Aorta (tissue), 5 donors: ENCODE measurements at regions not wholly inside any gene's neighbourhood (a gene's known extent, or its start where the extent isn't known, plus 50 kb on each side); places are given as distances from the start of the nearest gene placed in this dataset.

Source experiments
- ATAC-seq: fragments of 200-7000 bp; cut with Tn5 transposase; one replicate; pipeline ENCODE4 v1.9.1; 2022; ENCODE audit warnings: moderate library complexity; ENCODE audit not compliant: low FRiP score
- DNase-seq, 2 donors: peaks; one replicate each; pipeline ENCODE4 v3.0.0-alpha.2; 2020
- H3K27ac ChIP-seq, 2 donors: one replicate each; pipeline ENCODE4 v1.5.1; 2013; ENCODE audit warnings: low read length in 2 of 2, mild to moderate bottlenecking in 2 of 2, moderate library complexity in 2 of 2, control low read depth in 1 of 2, inconsistent platforms in 1 of 2, low read depth in 1 of 2
- H3K27me3 ChIP-seq, 2 donors: one replicate each; pipeline ENCODE4 v1.6.1; 2013; ENCODE audit warnings: control low read depth in 1 of 2, low read length in 1 of 2, mild to moderate bottlenecking in 1 of 2, moderate library complexity in 1 of 2; ENCODE audit not compliant: insufficient read depth in 2 of 2, control insufficient read depth in 1 of 2
- H3K36me3 ChIP-seq, 2 donors: one replicate each; pipeline ENCODE4 v1.6.1; 2013; ENCODE audit warnings: control low read depth in 1 of 2, low read length in 1 of 2, mild to moderate bottlenecking in 1 of 2; ENCODE audit not compliant: insufficient read depth in 2 of 2, control insufficient read depth in 1 of 2
- H3K4me1 ChIP-seq, 2 donors: one replicate each; pipeline ENCODE4 v1.6.1; 2013; ENCODE audit warnings: low read length in 2 of 2, control low read depth in 1 of 2, mild to moderate bottlenecking in 1 of 2, moderate library complexity in 1 of 2; ENCODE audit not compliant: insufficient read depth in 2 of 2, control insufficient read depth in 1 of 2
- H3K4me3 ChIP-seq, 2 donors: one replicate each; pipeline ENCODE4 v1.5.1; 2013; ENCODE audit warnings: low read length in 2 of 2, control low read depth in 1 of 2, mild to moderate bottlenecking in 1 of 2
- H3K9me3 ChIP-seq: one replicate; pipeline ENCODE4 v1.6.1; 2013; ENCODE audit warnings: mild to moderate bottlenecking, low read length; ENCODE audit not compliant: control insufficient read depth
- WGBS, 2 donors: extraction: QIAGEN DNeasy Blood & Tissue Kit; methylation state at CpG; one replicate each; pipeline ENCODE4 v1.1.7; 2013; 5-methylcytosine and 5-hydroxymethylcytosine counted together
- intact Hi-C, 2 donors: fragments of 100-400 bp; cut with DNase I; formaldehyde crosslinking; loops; one replicate each; pipeline versions ENCODE4 v1.14.2 to v1.15.0; 2022
- donor health status: healthy with polysubstance abuse.
- donor health status: Bipolar disorder and iron deficiency.
- donor health status: DM: no; HTN: no; CAD: no.
- donor health status: DM: no; HTN: no; CAD: no.
- donor health status: DM: yes; HTN: yes; CAD: no.

DNA sequence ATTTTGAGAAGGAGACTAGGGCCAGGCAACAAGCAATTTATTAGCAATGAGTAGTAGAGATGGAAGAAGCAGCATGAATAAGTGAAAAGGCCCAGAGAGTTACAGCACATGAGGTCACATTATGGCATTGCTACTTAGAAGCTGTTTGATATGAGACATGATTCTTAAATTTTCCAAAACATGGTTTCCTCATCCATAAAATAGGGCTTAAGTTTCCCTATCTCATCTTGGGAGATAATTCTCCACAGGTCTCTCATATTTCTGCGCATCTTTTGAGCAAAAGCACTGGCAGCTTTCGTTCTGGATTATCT is 656.1 kb downstream of the EPHA7 start:
- no peak overlapping the region for H3K27ac ChIP-seq
- DNase-seq (no peak), ATAC-seq (no peak)
- H3K4me3 ChIP-seq = no peak overlapping the region
- H3K27me3 ChIP-seq = no peaks in the 10 kb centered on the region
- WGBS, 2 donors = 80 to 83% methylated on average over 2 of the region's 2 CpGs
- intact Hi-C loops = no loop called here
- no peaks in the 10 kb centered on the region for H3K36me3 ChIP-seq
- no peaks in the 10 kb centered on the region for H3K9me3 ChIP-seq
- no peaks in the 10 kb centered on the region for H3K4me1 ChIP-seq

DNA sequence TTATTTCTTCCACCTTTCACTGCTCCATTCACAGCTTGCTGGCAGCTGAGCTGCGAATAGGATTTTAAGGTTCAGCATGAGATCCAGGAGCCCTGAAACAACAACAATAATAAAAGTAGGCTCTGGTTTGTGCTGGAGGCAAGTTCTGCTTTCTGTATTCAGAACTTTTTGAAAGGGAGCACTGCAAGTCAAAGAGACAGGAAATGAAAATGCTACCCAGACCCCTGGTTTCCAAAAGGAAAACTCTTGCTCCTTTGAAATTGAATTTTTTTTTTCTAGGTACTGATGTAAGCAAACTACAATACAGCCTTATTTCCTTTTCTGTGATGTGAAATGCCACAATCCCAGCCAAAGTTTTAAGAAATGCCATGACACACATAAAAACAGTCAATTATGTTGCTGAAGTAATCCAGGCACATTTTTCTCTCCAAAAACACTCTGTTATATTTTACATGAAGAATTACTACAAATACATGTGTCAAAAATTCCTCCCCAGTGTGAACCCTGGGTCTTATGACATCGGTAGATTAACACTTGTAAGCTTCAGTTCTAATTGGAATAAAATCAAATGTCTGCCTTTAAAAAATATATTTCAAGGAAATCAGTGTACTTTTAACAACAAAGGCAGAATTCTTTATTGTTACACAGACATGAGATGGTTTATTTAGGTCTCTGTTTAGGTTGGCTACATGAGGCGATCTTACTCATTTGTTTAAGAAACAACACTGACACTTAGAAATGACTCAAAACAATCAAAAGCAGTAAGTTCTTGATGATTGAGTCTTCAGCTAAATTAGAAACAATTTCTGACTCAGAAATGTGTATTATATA is 656.7 kb downstream of the EPHA7 start:
- 13 to 18% methylated on average over 3 of the region's 3 CpGs for WGBS, 2 donors
- Histone ChIP-seq H3K9me3 (no peaks in the 10 kb centered on the region), H3K36me3 (no peaks in the 10 kb centered on the region), H3K4me1 (no peaks in the 10 kb centered on the region), H3K4me3 (no peak overlapping the region), H3K27me3 (no peaks in the 10 kb centered on the region), H3K27ac (no peak overlapping the region)
- DNase-seq (no peak), ATAC-seq (no peak)
- intact Hi-C loops = no loop called here

DNA sequence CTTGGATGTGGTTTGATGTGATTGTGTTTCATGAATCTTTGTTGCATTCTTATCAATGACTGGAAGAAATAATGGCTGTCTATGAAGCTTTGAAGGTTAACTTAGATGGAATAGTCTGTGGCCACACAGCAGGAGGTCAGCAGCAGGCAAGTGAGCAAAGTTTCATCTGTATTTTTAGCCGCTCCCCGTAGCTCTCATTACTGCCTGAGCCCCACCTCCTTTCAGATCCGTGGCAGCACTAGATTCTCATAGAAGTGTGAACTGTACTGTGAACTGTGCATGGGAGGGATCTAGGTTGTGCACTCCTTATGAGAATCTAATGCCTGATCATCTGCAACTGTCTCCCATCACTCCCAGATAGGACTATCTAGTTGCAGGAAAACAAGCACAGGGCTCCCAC is 660.2 kb downstream of the EPHA7 start:
- H3K4me3 ChIP-seq = no peak overlapping the region
- no peaks in the 10 kb centered on the region for H3K27me3 ChIP-seq
- no peaks in the 10 kb centered on the region for H3K36me3 ChIP-seq
- intact Hi-C loops = no loop called here
- 59 to 61% methylated on average over 3 of the region's 3 CpGs for WGBS, 2 donors
- H3K27ac ChIP-seq = no peak overlapping the region
- peaks cover 3% of the 10 kb centered on the region for H3K9me3 ChIP-seq
- ATAC-seq (no peak), DNase-seq (no peak)
- H3K4me1 ChIP-seq = no peaks in the 10 kb centered on the region

DNA sequence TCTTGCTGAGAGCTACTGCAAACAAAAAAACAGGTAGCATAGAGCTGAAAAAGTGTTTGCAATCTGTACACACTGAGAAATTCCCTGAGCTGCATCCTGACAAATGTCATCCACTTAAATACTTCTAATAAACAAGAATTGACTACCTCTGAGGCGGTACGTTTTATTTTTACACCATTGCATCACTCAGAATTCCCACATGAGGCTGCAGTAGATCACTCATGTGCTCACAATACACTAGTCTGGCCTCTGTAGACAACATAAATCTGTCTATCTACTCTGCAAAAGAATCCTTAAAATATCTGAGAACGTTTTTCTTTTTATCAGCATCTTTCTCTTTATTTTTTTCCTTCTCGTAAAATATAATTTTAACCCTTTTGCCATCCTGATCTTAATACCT is 661.4 kb downstream of the EPHA7 start:
- intact Hi-C loops = no loop called here
- Histone ChIP-seq H3K4me1 (no peaks in the 10 kb centered on the region), H3K4me3 (no peak overlapping the region), H3K9me3 (peaks cover 12% of the 10 kb centered on the region), H3K27ac (no peak overlapping the region), H3K27me3 (no peaks in the 10 kb centered on the region), H3K36me3 (no peaks in the 10 kb centered on the region)
- 23 to 32% methylated on average over 4 of the region's 4 CpGs for WGBS, 2 donors
- ATAC-seq (no peak), DNase-seq (no peak)

DNA sequence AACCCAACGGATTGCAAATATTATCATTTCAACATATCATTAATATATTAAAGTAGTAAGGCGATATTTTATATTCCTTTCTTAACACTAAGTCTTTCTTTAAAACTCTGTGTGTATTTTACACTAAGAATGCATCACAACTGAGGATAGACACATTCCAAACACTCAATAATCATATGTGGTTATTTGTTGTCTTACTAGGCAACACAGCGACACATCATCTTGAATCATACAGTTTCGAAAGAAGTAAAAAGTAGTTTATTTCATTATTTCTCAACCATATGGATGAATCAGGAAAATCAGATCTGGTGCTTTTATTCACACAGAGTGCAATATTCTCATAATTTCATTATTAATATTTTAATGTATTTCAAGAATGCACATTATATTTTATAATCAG is 662.4 kb downstream of the EPHA7 start:
- intact Hi-C loops = no loop called here
- Histone ChIP-seq H3K4me1 (no peaks in the 10 kb centered on the region), H3K27ac (no peak overlapping the region), H3K36me3 (no peaks in the 10 kb centered on the region), H3K9me3 (peaks cover 13% of the 10 kb centered on the region), H3K4me3 (no peak overlapping the region), H3K27me3 (no peaks in the 10 kb centered on the region)
- 85 to 88% methylated on average over 4 of the region's 4 CpGs for WGBS, 2 donors
- ATAC-seq = no peak
- no peak for DNase-seq

DNA sequence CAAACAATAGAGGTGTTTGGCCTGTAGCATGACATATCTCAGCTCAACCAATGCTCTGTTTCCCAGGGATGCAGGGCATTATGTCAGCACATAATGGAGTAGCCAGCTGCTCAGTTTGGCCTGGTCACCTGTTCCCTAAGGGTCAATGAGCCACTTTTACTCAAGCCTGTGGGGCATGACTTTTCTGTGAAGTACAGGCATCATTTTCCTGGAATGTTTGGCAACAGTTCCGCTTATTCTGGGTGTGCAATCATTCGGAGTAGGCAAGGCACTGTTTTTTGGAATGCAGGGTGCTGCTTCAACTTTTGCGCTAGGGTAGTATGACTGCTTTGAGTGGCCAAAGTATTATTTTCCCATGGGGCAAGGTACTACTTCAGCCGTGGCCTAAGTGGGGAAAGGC is 665.4 kb downstream of the EPHA7 start:
- ATAC-seq = no peak

DNA sequence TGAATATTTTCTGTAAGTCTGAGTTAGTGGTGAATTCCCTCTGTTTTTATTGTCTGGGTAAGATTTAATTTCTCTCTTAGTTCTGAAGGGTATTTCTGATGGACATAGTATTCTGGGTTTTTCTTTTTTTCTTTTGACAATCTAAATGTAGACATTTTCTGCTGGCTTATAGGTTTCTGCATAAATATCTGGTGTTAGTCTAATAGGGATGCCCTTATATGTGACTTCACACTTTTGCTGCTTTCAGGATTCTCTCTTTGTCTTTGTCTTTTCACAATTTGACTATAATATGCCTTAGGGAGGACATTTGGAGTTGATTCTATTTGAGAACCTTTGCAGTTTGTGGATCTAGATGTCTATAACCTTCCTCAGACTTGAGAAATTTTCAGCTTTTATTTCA is 667.2 kb downstream of the EPHA7 start:
- intact Hi-C loops = no loop called here
- no peaks in the 10 kb centered on the region for H3K27me3 ChIP-seq
- DNase-seq (no peak), ATAC-seq (no peak)
- no peak overlapping the region for H3K27ac ChIP-seq
- H3K36me3 ChIP-seq = no peaks in the 10 kb centered on the region
- H3K9me3 ChIP-seq = peaks cover 13% of the 10 kb centered on the region
- H3K4me3 ChIP-seq = no peak overlapping the region
- no peaks in the 10 kb centered on the region for H3K4me1 ChIP-seq

More for the DNA sequence above, 665.4 kb downstream of the EPHA7 start:
- H3K4me1 ChIP-seq = no peaks in the 10 kb centered on the region
- H3K4me3 ChIP-seq = no peak overlapping the region
- H3K36me3 ChIP-seq = no peaks in the 10 kb centered on the region
- WGBS, 2 donors = 57 to 67% methylated on average over 4 of the region's 4 CpGs
- DNase-seq = no peak
- H3K27me3 ChIP-seq = no peaks in the 10 kb centered on the region
- H3K27ac ChIP-seq = no peak overlapping the region
- H3K9me3 ChIP-seq = peaks cover 13% of the 10 kb centered on the region
- intact Hi-C loops = no loop called here

DNA sequence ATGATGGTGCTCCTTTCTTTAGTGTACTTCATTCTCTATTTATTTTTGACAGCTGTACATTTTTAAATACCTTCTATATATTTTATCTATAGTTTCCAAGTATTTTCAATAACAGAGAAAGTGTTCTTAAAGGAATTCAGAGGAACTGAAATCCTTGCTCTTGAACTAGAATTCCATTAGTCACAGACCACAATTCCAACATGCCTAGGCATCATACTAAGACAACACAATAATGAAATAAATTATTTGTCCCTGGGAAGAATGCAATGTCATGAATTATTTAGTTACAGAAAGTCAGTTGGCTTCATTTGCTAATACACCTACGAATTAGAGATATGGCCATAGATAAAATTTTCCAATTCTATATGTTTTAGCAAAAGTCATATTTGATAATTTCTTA is 671.2 kb downstream of the EPHA7 start:
- no peak for ATAC-seq
- Histone ChIP-seq H3K4me1 (no peaks in the 10 kb centered on the region), H3K9me3 (peaks cover 3% of the 10 kb centered on the region), H3K27me3 (no peaks in the 10 kb centered on the region), H3K36me3 (no peaks in the 10 kb centered on the region), H3K4me3 (no peak overlapping the region), H3K27ac (no peak overlapping the region)
- DNase-seq = no peak
- intact Hi-C loops = no loop called here
- WGBS, 2 donors = 70 to 72% methylated on average over 1 of the region's 1 CpG

DNA sequence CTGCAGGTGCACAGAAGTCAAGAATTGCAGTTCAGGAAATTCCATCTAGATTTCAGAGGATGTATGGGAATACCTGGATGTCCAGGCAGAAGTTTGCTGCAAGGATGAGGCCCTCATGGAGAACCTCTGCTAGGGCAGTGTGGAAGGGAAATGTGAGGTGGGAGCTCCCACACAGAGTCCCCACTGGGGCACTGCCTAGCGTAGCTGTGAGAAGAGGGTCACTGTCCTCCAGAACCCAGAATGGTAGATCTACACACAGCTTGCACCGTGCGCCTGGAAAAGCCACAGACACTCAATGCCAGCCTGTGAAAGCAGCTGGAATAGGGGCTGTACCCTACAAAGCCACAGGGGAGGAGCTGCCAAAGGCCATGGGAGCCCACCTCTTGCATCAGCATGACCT is 681.4 kb downstream of the EPHA7 start:
- Histone ChIP-seq H3K4me3 (no peak overlapping the region), H3K27me3 (no peaks in the 10 kb centered on the region), H3K9me3 (no peaks in the 10 kb centered on the region), H3K36me3 (no peaks in the 10 kb centered on the region), H3K4me1 (no peaks in the 10 kb centered on the region), H3K27ac (no peak overlapping the region)
- intact Hi-C loops = no loop called here
- DNase-seq = no peak
- ATAC-seq = no peak
- 97 to 98% methylated on average over 3 of the region's 3 CpGs for WGBS, 2 donors
